Ascending aorta (tissue), 2 donors: ENCODE measurements at regions not wholly inside any gene's neighbourhood (a gene's known extent, or its start where the extent isn't known, plus 50 kb on each side); places are given as distances from the start of the nearest gene placed in this dataset.
"Not testable (repeated sequence)": the region's sequence is repeated elsewhere in the genome, so short reads cannot be mapped to it uniquely, and the experiment has no call there.

Experiments
- DNase-seq, 2 donors: peaks; one replicate each; pipeline ENCODE4 v3.0.0-alpha.2; 2019; ENCODE audit warnings: low spot score in 2 of 2
- H3K27ac ChIP-seq, 2 donors: fragments of 200-600 bp; sonication (generic); one replicate each; pipeline ENCODE4 v1.5.1; 2016 to 2017; ENCODE audit warnings: mild to moderate bottlenecking in 1 of 2
- H3K27me3 ChIP-seq: fragments of 200-600 bp; sonication (generic); one replicate; pipeline ENCODE4 v1.5.1; 2017
- H3K36me3 ChIP-seq, 2 donors: fragments of 200-600 bp; sonication (generic); one replicate each; pipeline ENCODE4 v1.5.1; 2016
- H3K4me1 ChIP-seq, 2 donors: fragments of 200-600 bp; sonication (generic); one replicate each; pipeline ENCODE4 v1.5.1; 2016 to 2017; ENCODE audit warnings: mild to moderate bottlenecking in 1 of 2
- H3K4me3 ChIP-seq, 2 donors: fragments of 200-600 bp; sonication (generic); one replicate each; pipeline ENCODE4 v1.5.1; 2016 to 2017; ENCODE audit warnings: mild to moderate bottlenecking in 1 of 2
- H3K9me3 ChIP-seq, 2 donors: fragments of 200-600 bp; sonication (generic); one replicate each; pipeline ENCODE4 v1.5.1; 2016
- intact Hi-C: fragments of 100-400 bp; cut with DNase I; formaldehyde crosslinking; loops from one replicate; pipeline ENCODE4 v1.15.1; 2023
- TF ChIP-seq, protein P1 (sequence below), 3 experiments: fragments of 200-600 bp in 2 of 3; fragments of 450-650 bp in 1 of 3; sonication (generic) in 2 of 3; IDR thresholded peaks; one replicate each; pipeline ENCODE4 v1.5.1; 2016 to 2019; ENCODE audit warnings: antibody characterized with exemption in 3 of 3, mild to moderate bottlenecking in 1 of 3, moderate library complexity in 1 of 3

DNA sequence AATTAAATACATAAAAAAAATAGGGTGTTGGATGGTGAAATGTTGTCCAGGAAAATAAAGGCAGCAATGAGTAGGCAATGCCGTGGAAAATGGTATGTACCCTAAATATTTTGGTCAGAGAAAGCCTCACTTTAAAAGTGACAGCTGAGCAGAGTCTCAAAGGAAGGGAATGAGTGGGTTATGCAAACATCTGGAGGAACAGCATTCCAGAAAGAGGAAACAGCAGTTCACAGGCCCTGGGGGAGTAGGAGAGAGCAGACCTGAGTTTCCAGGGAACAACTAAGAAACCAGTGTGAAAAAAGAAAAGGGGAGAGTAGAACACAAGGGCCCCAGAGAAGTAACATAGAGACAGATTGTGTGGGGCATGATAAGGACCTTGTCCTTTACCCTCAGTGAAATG, 230.0 kb upstream of the CNTN3 start:
- Histone ChIP-seq H3K4me3 (no peak overlapping the region), H3K9me3 (no peaks in the 10 kb centered on the region), H3K27ac (no peak overlapping the region), H3K4me1 (no peaks in the 10 kb centered on the region), H3K27me3 (no peaks in the 10 kb centered on the region), H3K36me3 (no peaks in the 10 kb centered on the region)
- TF ChIP-seq, protein P1, sequence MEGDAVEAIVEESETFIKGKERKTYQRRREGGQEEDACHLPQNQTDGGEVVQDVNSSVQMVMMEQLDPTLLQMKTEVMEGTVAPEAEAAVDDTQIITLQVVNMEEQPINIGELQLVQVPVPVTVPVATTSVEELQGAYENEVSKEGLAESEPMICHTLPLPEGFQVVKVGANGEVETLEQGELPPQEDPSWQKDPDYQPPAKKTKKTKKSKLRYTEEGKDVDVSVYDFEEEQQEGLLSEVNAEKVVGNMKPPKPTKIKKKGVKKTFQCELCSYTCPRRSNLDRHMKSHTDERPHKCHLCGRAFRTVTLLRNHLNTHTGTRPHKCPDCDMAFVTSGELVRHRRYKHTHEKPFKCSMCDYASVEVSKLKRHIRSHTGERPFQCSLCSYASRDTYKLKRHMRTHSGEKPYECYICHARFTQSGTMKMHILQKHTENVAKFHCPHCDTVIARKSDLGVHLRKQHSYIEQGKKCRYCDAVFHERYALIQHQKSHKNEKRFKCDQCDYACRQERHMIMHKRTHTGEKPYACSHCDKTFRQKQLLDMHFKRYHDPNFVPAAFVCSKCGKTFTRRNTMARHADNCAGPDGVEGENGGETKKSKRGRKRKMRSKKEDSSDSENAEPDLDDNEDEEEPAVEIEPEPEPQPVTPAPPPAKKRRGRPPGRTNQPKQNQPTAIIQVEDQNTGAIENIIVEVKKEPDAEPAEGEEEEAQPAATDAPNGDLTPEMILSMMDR (IDR thresholded peaks at IDR 0.05), result no peak
- no peak for DNase-seq
- intact Hi-C loops, result no loop called here

DNA sequence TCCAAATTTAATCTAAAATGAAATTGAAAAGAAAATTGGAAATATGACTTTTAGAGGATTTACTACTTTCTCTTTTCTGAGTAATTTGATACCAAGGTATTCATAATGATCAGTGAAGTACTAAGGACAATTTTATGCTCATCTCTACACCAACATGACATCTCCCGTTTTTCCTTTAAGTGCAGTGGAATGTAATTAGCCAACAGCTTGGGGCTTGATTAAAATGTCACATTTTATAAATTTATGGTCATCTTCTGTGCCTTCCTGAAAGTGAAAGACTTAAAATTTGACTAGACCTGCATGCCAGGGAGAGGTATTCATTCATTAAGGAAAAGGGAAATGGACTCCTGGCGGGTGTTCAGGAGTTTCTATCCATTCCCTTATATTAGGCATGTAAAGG, 228.2 kb upstream of the CNTN3 start:
- Histone ChIP-seq H3K4me1 (no peaks in the 10 kb centered on the region), H3K27ac (no peak overlapping the region), H3K36me3 (no peaks in the 10 kb centered on the region), H3K9me3 (no peaks in the 10 kb centered on the region), H3K27me3 (no peaks in the 10 kb centered on the region), H3K4me3 (no peak overlapping the region)
- DNase-seq, result no peak
- TF ChIP-seq, protein P1 (IDR thresholded peaks at IDR 0.05), result no peak
- intact Hi-C loops, result no loop called here

DNA sequence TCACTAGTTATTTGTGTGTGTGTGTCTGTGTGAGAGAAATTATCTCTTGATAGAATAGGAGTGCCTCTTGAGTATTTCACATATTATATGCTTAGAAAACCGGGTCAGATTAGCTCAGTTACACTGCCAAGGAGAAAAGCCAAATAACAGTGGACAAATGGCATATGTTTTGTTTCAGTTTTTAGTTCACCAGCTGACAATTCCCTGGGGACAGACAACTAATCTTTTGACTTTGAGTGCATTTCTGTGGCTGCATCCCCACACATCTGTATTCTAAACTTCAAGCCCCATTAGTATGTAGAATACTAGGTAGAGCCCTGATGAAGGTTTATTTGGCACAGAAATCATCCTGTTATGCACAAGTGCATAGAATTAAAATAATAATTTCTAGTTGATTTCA, 227.7 kb upstream of the CNTN3 start:
- intact Hi-C loops, result no loop called here
- H3K4me3 ChIP-seq, result no peak overlapping the region
- H3K9me3 ChIP-seq, result no peaks in the 10 kb centered on the region
- no peaks in the 10 kb centered on the region for H3K27me3 ChIP-seq
- H3K4me1 ChIP-seq, result no peaks in the 10 kb centered on the region
- no peak for DNase-seq
- H3K36me3 ChIP-seq, result no peaks in the 10 kb centered on the region
- TF ChIP-seq, protein P1 (IDR thresholded peaks at IDR 0.05), result no peak
- H3K27ac ChIP-seq, result no peak overlapping the region

DNA sequence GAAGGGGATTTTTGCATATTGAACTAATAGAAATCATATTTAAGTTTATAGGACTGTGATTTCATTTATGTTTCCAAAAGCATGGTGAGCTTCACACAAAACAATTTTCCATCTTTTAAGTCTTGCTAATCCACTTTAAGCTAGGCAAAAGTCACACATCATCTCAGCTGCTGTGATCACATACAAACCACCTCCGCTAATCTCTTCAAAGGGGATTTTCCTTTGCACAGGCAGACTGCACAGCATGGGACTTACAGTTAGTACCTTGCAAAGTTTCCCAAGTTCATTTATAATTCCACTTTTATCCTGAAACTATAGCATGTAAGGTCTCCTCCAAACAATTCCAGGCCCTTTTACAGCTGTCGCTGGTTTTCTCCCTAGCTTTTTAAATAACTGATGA, 225.1 kb upstream of the CNTN3 start:
- no peaks in the 10 kb centered on the region for H3K36me3 ChIP-seq
- intact Hi-C loops, result no loop called here

DNA sequence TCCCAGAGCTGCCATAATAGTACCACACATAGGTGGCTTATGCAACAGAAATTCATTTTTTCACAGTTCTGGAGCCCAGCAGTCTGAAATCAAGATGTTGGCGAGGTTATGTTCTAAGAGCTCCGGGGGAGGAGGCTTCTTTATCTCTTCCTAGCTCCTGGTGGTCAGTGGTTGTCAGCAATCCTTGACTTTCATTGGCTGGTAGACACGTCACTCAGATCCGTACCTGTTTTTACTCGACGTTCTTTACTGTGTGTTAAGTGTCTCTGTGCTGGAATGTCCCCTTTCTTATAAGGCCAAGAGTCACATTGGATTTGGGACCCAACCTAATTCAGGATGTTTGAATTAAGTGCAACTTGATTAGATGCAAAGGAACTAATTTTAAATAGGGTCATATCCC, 218.5 kb upstream of the CNTN3 start:
- Histone ChIP-seq H3K4me1 (no peaks in the 10 kb centered on the region), H3K4me3 (no peak overlapping the region), H3K36me3 (no peaks in the 10 kb centered on the region), H3K9me3 (no peaks in the 10 kb centered on the region), H3K27ac (no peak overlapping the region), H3K27me3 (no peaks in the 10 kb centered on the region)
- TF ChIP-seq, protein P1 (IDR thresholded peaks at IDR 0.05), result no peak
- intact Hi-C loops, result no loop called here
- DNase-seq, result no peak

More for the DNA sequence above, 225.1 kb upstream of the CNTN3 start:
- no peaks in the 10 kb centered on the region for H3K9me3 ChIP-seq
- no peak for DNase-seq
- no peaks in the 10 kb centered on the region for H3K4me1 ChIP-seq
- no peak overlapping the region for H3K4me3 ChIP-seq
- H3K27ac ChIP-seq, result no peak overlapping the region
- H3K27me3 ChIP-seq, result no peaks in the 10 kb centered on the region
- TF ChIP-seq, protein P1 (IDR thresholded peaks at IDR 0.05), result no peak

DNA sequence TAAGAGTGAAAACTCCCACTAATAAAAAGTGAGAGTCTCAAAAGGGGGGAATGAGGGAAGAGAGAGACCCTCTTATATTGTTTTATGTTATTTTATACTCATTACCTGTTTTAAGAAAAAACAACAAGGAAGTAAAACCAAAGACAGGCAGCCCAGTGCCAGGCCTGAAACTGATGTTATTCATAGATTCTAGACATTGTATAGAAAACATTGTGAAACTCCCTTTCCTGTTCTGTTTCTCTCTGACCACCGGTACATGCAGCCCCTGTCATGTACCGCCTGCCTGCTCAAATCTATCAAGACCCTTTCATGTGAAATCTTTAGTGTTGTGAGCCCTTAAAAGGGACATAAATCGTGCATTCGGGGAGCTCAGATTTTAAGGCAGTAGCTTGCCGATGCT, 216.4 kb upstream of the CNTN3 start:
- H3K9me3 ChIP-seq, H3K4me1 ChIP-seq, DNase-seq, H3K27ac ChIP-seq, H3K27me3 ChIP-seq, H3K36me3 ChIP-seq, H3K4me3 ChIP-seq, intact Hi-C loops: not testable (repeated sequence)

DNA sequence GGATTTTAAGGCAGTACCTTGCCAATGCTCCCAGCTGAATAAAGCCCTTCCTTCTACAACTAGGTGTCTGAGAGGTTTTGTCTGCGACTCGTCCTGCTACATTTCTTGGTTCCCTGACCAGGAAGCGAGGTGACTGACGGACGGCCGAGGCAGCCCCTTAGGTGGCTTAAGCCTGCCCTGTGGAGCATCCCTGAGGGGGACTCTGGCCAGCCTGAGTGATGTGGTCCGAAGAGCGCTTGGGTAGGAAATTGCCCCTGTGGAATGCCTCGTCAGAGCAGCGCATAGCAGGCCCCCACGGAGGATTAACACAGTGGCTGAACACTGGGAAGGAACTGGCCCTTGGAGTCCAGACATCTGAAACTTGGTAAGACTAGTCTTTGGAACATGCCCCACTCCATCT, 210.9 kb upstream of the CNTN3 start:
- DNase-seq, H3K4me1 ChIP-seq, H3K36me3 ChIP-seq, H3K4me3 ChIP-seq, H3K9me3 ChIP-seq, H3K27me3 ChIP-seq, H3K27ac ChIP-seq, intact Hi-C loops: not testable (repeated sequence)
